Kidney epithelial cell (primary cell): ENCODE measurements at regions not wholly inside any gene's neighbourhood (a gene's known extent, or its start where the extent isn't known, plus 50 kb on each side); places are given as distances from the start of the nearest gene placed in this dataset.

Experiments
- DNase-seq: peaks from one replicate; pipeline ENCODE4 v3.0.0-alpha.2; 2010; ENCODE audit warnings: low read depth
- H3K27me3 ChIP-seq: 2 replicates; pipeline ENCODE4 v1.6.0; 2011; ENCODE audit warnings: low read length; ENCODE audit not compliant: control insufficient read depth, insufficient read depth
- H3K36me3 ChIP-seq: 2 replicates; pipeline ENCODE4 v1.5.1; 2011; ENCODE audit warnings: low read length; ENCODE audit not compliant: control insufficient read depth, insufficient read depth
- H3K4me3 ChIP-seq: 2 replicates; pipeline ENCODE4 v1.5.1; 2011; ENCODE audit warnings: low read depth, mild to moderate bottlenecking, control low read depth, low read length
- TF ChIP-seq, protein P1 (sequence below): IDR thresholded peaks from 2 replicates; pipeline ENCODE4 v1.5.1; 2011; ENCODE audit warnings: mild to moderate bottlenecking, moderate library complexity, low read length, control low read depth, inconsistent platforms; ENCODE audit not compliant: insufficient read depth, poor library complexity, severe bottlenecking

- no peaks in the 10 kb centered on the region for H3K36me3 ChIP-seq
- H3K4me3 ChIP-seq, result no peak overlapping the region
- TF ChIP-seq, protein P1, sequence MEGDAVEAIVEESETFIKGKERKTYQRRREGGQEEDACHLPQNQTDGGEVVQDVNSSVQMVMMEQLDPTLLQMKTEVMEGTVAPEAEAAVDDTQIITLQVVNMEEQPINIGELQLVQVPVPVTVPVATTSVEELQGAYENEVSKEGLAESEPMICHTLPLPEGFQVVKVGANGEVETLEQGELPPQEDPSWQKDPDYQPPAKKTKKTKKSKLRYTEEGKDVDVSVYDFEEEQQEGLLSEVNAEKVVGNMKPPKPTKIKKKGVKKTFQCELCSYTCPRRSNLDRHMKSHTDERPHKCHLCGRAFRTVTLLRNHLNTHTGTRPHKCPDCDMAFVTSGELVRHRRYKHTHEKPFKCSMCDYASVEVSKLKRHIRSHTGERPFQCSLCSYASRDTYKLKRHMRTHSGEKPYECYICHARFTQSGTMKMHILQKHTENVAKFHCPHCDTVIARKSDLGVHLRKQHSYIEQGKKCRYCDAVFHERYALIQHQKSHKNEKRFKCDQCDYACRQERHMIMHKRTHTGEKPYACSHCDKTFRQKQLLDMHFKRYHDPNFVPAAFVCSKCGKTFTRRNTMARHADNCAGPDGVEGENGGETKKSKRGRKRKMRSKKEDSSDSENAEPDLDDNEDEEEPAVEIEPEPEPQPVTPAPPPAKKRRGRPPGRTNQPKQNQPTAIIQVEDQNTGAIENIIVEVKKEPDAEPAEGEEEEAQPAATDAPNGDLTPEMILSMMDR, result no peak
- H3K27me3 ChIP-seq, result no peaks in the 10 kb centered on the region
- no peak for DNase-seq
Observed at GRCh38 chr1:4847711-4848110, 193.3 kb downstream of the AJAP1 start.
